ENCODE measurements at regions not wholly inside any gene's neighbourhood (a gene's known extent, or its start where the extent isn't known, plus 50 kb on each side); places are given as distances from the start of the nearest gene placed in this dataset.

GRCh38 chr13:71924931-71925330, 57.9 kb upstream of the DACH1 start:
- DNase-seq = no peak

DNA sequence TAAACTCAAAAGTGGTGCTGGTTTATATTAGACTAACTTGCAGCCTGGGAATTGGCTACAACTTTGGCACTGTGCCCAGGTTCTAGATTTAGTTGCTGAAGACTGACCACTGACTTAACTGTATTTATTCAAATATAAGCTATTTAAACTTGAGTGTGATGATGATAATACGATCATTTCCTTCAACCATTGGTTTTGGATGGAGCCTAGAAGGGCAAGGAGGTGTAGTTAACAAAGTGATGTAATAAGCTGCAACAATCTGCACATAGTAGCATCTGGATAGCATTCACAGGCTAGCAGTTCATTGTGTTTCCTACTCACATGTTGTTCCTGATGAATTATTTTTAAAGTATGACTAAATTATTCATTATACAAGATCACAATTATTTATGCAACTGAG, 55.2 kb upstream of the DACH1 start:
- DNase-seq = no peak

Data from MV-4-11 (cell line).